H9 (cell line): ENCODE measurements at regions not wholly inside any gene's neighbourhood (a gene's known extent, or its start where the extent isn't known, plus 50 kb on each side); places are given as distances from the start of the nearest gene placed in this dataset.

Experiments used
- DNase-seq: peaks from one replicate; pipeline ENCODE4 v3.0.0-alpha.2; 2017
- H2AFZ ChIP-seq: one replicate; pipeline ENCODE4 v1.6.1; 2013; ENCODE audit warnings: mild to moderate bottlenecking, low read length, control low read depth, moderate library complexity
- H2AK5ac ChIP-seq: 2 replicates; pipeline ENCODE4 v1.6.1; 2013; ENCODE audit warnings: low read length, control low read depth, mixed read lengths; ENCODE audit not compliant: insufficient read length
- H2BK120ac ChIP-seq: one replicate; pipeline ENCODE4 v1.6.1; 2013; ENCODE audit warnings: low read depth, mild to moderate bottlenecking, low read length, control low read depth, inconsistent platforms; ENCODE audit not compliant: poor library complexity, severe bottlenecking
- H2BK12ac ChIP-seq: 2 replicates; pipeline ENCODE4 v1.6.1; 2013; ENCODE audit warnings: low read length, control low read depth, mixed read lengths, low read depth; ENCODE audit not compliant: insufficient read length
- H2BK15ac ChIP-seq: 2 replicates; pipeline ENCODE4 v1.6.1; 2013; ENCODE audit warnings: low read depth, low read length, control low read depth
- H2BK20ac ChIP-seq: one replicate; pipeline ENCODE4 v1.6.1; 2013; ENCODE audit warnings: low read depth, mild to moderate bottlenecking, low read length, control low read depth, inconsistent platforms; ENCODE audit not compliant: poor library complexity, severe bottlenecking
- H2BK5ac ChIP-seq: 2 replicates; pipeline ENCODE4 v1.6.1; 2013; ENCODE audit warnings: low read length, control low read depth, mixed read lengths; ENCODE audit not compliant: insufficient read length
- H3K14ac ChIP-seq: 2 replicates; pipeline ENCODE4 v1.6.1; 2013; ENCODE audit warnings: low read length, control low read depth; ENCODE audit not compliant: insufficient read depth
- H3K18ac ChIP-seq: 2 replicates; pipeline ENCODE4 v1.6.1; 2013; ENCODE audit warnings: low read depth, mild to moderate bottlenecking, mixed read lengths, low read length, control low read depth; ENCODE audit not compliant: insufficient read length
- H3K23ac ChIP-seq: 2 replicates; pipeline ENCODE4 v1.6.1; 2013; ENCODE audit warnings: low read length, control low read depth, mixed read lengths, low read depth; ENCODE audit not compliant: insufficient read length
- H3K23me2 ChIP-seq: 2 replicates; pipeline ENCODE4 v1.6.1; 2013; ENCODE audit warnings: low read depth, mild to moderate bottlenecking, mixed read lengths, low read length, control low read depth; ENCODE audit not compliant: insufficient read length, poor library complexity, severe bottlenecking
- H3K27ac ChIP-seq: 2 replicates; pipeline ENCODE4 v1.5.1; 2013; ENCODE audit warnings: low read length, control low read depth, mixed read lengths, low read depth; ENCODE audit not compliant: insufficient read length
- H3K27me3 ChIP-seq: 2 replicates; pipeline ENCODE4 v1.6.1; 2013; ENCODE audit warnings: low read length, control low read depth, inconsistent platforms; ENCODE audit not compliant: insufficient read depth
- H3K4ac ChIP-seq: 2 replicates; pipeline ENCODE4 v1.6.1; 2013; ENCODE audit warnings: low read depth, mild to moderate bottlenecking, control low read depth, inconsistent platforms, low read length, moderate library complexity
- H3K4me1 ChIP-seq: 2 replicates; pipeline ENCODE4 v1.6.1; 2013; ENCODE audit warnings: low read length, control low read depth, inconsistent platforms; ENCODE audit not compliant: insufficient read depth
- H3K4me2 ChIP-seq: 2 replicates; pipeline ENCODE4 v1.6.1; 2013; ENCODE audit warnings: low read length, control low read depth, mixed read lengths; ENCODE audit not compliant: insufficient read length, insufficient read depth
- H3K56ac ChIP-seq: 2 replicates; pipeline ENCODE4 v1.6.1; 2013; ENCODE audit warnings: low read depth, mild to moderate bottlenecking, mixed read lengths, low read length, control low read depth; ENCODE audit not compliant: insufficient read length
- H3K79me1 ChIP-seq: 2 replicates; pipeline ENCODE4 v1.6.1; 2013; ENCODE audit warnings: low read depth, mild to moderate bottlenecking, moderate library complexity, low read length, control low read depth, inconsistent platforms; ENCODE audit not compliant: insufficient read depth, poor library complexity, severe bottlenecking
- H3K79me2 ChIP-seq: 2 replicates; pipeline ENCODE4 v1.6.1; 2013; ENCODE audit warnings: low read length, control low read depth, inconsistent platforms; ENCODE audit not compliant: insufficient read depth
- H3K9ac ChIP-seq: 2 replicates; pipeline ENCODE4 v1.6.1; 2013; ENCODE audit warnings: low read length, control low read depth, mixed read lengths; ENCODE audit not compliant: insufficient read length; ENCODE audit errors: extremely low read depth
- H3K9me3 ChIP-seq: one replicate; pipeline ENCODE4 v1.6.1; 2013; ENCODE audit warnings: low read depth, low read length, inconsistent platforms; ENCODE audit not compliant: control insufficient read depth
- H3T11ph ChIP-seq: one replicate; pipeline ENCODE4 v1.6.1; 2013; ENCODE audit warnings: mild to moderate bottlenecking, low read length, control low read depth, inconsistent platforms
- H4K20me1 ChIP-seq: one replicate; pipeline ENCODE4 v1.6.1; 2013; ENCODE audit not compliant: control insufficient read depth, insufficient read length, insufficient read depth
- H4K5ac ChIP-seq: 2 replicates; pipeline ENCODE4 v1.6.1; 2013; ENCODE audit warnings: low read depth, mild to moderate bottlenecking, mixed read lengths, low read length, control low read depth; ENCODE audit not compliant: insufficient read length
- H4K8ac ChIP-seq: replicated peaks from 2 replicates; pipeline ENCODE4 v1.6.1; 2013; ENCODE audit warnings: low read length, control low read depth, mixed read lengths, low read depth; ENCODE audit not compliant: insufficient read length
- H4K91ac ChIP-seq: 2 replicates; pipeline ENCODE4 v1.6.1; 2013; ENCODE audit warnings: low read depth, mild to moderate bottlenecking, moderate library complexity, mixed read lengths, low read length, control low read depth; ENCODE audit not compliant: insufficient read length
- H3K27ac Mint-ChIP-seq, 3 experiments: 2 replicates in 2 of 3; 3 replicates in 1 of 3; pipeline ENCODE4 v1.8.0; 2020 to 2021; ENCODE audit warnings: mixed read lengths in 3 of 3, mild to moderate bottlenecking in 1 of 3, moderate library complexity in 1 of 3
- H3K27me3 Mint-ChIP-seq: 2 replicates; pipeline ENCODE4 v1.8.0; 2021; ENCODE audit warnings: low read depth, mild to moderate bottlenecking, moderate library complexity, mixed read lengths
- H3K36me3 Mint-ChIP-seq, 3 experiments: 2 replicates in 2 of 3; 3 replicates in 1 of 3; pipeline ENCODE4 v1.8.0; 2020 to 2021; ENCODE audit warnings: low read depth in 3 of 3, mixed read lengths in 3 of 3; ENCODE audit not compliant: insufficient read depth in 1 of 3
- H3K4me1 Mint-ChIP-seq, 2 experiments: 2 replicates each; pipeline ENCODE4 v1.8.0; 2020; ENCODE audit warnings: mixed read lengths in 2 of 2
- H3K4me3 Mint-ChIP-seq, 2 experiments: 2 replicates in 1 of 2; 3 replicates in 1 of 2; pipeline ENCODE4 v1.8.0; 2020 to 2021; ENCODE audit warnings: mild to moderate bottlenecking in 2 of 2, mixed read lengths in 2 of 2, moderate library complexity in 1 of 2
- H3K9me3 Mint-ChIP-seq, 2 experiments: 2 replicates in 1 of 2; 3 replicates in 1 of 2; pipeline ENCODE4 v1.8.0; 2020; ENCODE audit warnings: mild to moderate bottlenecking in 2 of 2, mixed read lengths in 2 of 2, moderate library complexity in 1 of 2
- WGBS: extraction: QIAGEN DNeasy Blood & Tissue Kit; methylation state at CpG from one replicate; pipeline ENCODE4 v1.1.7; 2013; ENCODE audit warnings: missing lambda C conversion rate, low lambda C conversion rate, mixed read lengths; ENCODE audit not compliant: insufficient read length; ENCODE audit errors: extremely low coverage; 5-methylcytosine and 5-hydroxymethylcytosine counted together
- TF ChIP-seq, protein P1 (sequence below): fragments of 200-600 bp; sonication (generic); conservative IDR thresholded peaks from 3 replicates; pipeline ENCODE4 v1.8.0; 2021; ENCODE audit warnings: antibody characterized with exemption, mild to moderate bottlenecking

DNA sequence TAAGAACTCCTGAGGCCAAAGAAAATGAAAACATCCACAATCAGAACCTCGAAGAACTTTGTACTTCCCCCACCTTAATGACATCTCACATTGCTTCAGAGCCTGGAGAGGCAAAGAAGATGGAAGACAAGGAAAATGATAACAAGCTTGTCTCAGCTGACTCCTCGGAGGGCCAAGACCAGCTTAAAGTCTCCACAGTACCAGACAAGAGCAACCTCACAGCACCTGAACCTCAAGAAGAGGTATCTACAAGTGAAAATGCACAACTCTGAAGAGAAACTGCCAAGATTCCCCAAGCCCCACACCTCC lies 97.5 kb downstream of the HNRNPD start:
- Histone ChIP-seq H2BK120ac (no peak overlapping the region), H4K8ac (no peak overlapping the region), H2AK5ac (no peak overlapping the region), H2BK5ac (no peak overlapping the region), H3T11ph (no peak overlapping the region), H3K56ac (no peak overlapping the region), H3K18ac (no peak overlapping the region), H4K91ac (no peak overlapping the region), H4K20me1 (no peaks in the 10 kb centered on the region), H3K79me1 (no peaks in the 10 kb centered on the region), H2BK12ac (no peak overlapping the region), H3K4ac (no peak overlapping the region), H2BK20ac (no peak overlapping the region), H3K79me2 (no peaks in the 10 kb centered on the region), H3K4me2 (no peak overlapping the region), H4K5ac (no peak overlapping the region), H3K23ac (no peak overlapping the region), H3K23me2 (no peaks in the 10 kb centered on the region), H3K27me3 (no peaks in the 10 kb centered on the region), H3K4me1 (no peaks in the 10 kb centered on the region; the same call in 1 of the 2 replicates), H2BK15ac (no peak overlapping the region), H3K9me3 (no peaks in the 10 kb centered on the region), H2AFZ (no peak overlapping the region), H3K14ac (no peak overlapping the region), H3K9ac (no peak overlapping the region), H3K27ac (no peak overlapping the region)
- Mint-ChIP-seq H3K36me3 (no peaks in the 10 kb centered on the region; a peak in 1 of 7 replicates), H3K27ac (no peak overlapping the region), H3K9me3 (no peaks in the 10 kb centered on the region), H3K4me3 (no peak overlapping the region), H3K4me1 (peaks cover 0 to 2% of the 10 kb centered on the region in 2 experiments; a peak in 1 of 4 replicates), H3K27me3 (peaks cover 24% of the 10 kb centered on the region)
- no CpG with 5 or more reads among the region's 2 CpGs for WGBS
- DNase-seq, result no peak
- TF ChIP-seq, protein P1, sequence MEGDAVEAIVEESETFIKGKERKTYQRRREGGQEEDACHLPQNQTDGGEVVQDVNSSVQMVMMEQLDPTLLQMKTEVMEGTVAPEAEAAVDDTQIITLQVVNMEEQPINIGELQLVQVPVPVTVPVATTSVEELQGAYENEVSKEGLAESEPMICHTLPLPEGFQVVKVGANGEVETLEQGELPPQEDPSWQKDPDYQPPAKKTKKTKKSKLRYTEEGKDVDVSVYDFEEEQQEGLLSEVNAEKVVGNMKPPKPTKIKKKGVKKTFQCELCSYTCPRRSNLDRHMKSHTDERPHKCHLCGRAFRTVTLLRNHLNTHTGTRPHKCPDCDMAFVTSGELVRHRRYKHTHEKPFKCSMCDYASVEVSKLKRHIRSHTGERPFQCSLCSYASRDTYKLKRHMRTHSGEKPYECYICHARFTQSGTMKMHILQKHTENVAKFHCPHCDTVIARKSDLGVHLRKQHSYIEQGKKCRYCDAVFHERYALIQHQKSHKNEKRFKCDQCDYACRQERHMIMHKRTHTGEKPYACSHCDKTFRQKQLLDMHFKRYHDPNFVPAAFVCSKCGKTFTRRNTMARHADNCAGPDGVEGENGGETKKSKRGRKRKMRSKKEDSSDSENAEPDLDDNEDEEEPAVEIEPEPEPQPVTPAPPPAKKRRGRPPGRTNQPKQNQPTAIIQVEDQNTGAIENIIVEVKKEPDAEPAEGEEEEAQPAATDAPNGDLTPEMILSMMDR, result no peak
